GM19324 (cell line): ENCODE measurements at regions not wholly inside any gene's neighbourhood (a gene's known extent, or its start where the extent isn't known, plus 50 kb on each side); places are given as distances from the start of the nearest gene placed in this dataset.
A peak's percentile ranks its signal among the peaks of the same experiment; 100 is the strongest.
"Not testable (repeated sequence)": the region's sequence is repeated elsewhere in the genome, so short reads cannot be mapped to it uniquely, and the experiment has no call there.

Experiments used
- ATAC-seq: cut with Tn5 transposase; IDR thresholded peaks from one replicate; pipeline ENCODE4 v1.9.1; 2021; ENCODE audit warnings: mild to moderate bottlenecking, moderate library complexity; ENCODE audit not compliant: unreplicated experiment, low FRiP score

GRCh38 chr10:108592956-108593355 lies 1330.4 kb downstream of the XPNPEP1 start:
- no peak for ATAC-seq

GRCh38 chr10:108591417-108591816 lies 1331.9 kb downstream of the XPNPEP1 start:
- no peak for ATAC-seq

- ATAC-seq, result no peak
Observed at GRCh38 chr10:108586424-108586823, 1336.9 kb downstream of the XPNPEP1 start.

- ATAC-seq, result no peak
Observed at GRCh38 chr10:108583877-108584276, 1339.4 kb downstream of the XPNPEP1 start.

GRCh38 chr10:108582888-108583287 lies 1340.4 kb downstream of the XPNPEP1 start:
- no peak for ATAC-seq

- no peak for ATAC-seq
Observed at GRCh38 chr10:108582387-108582786, 1340.9 kb downstream of the XPNPEP1 start.

GRCh38 chr10:108578258-108578657 lies 1345.1 kb downstream of the XPNPEP1 start:
- ATAC-seq, result no peak

GRCh38 chr10:108574233-108574632 lies 1349.1 kb downstream of the XPNPEP1 start:
- ATAC-seq, result no peak

- ATAC-seq, result no peak
Observed at GRCh38 chr10:108568824-108569223, 1354.5 kb downstream of the XPNPEP1 start.

- ATAC-seq, result peak; percentile 46
Observed at GRCh38 chr10:108567899-108568752, 1355.2 kb downstream of the XPNPEP1 start.

- no peak for ATAC-seq
Observed at GRCh38 chr10:108566316-108567107, 1356.8 kb downstream of the XPNPEP1 start.

GRCh38 chr10:108562105-108562504 lies 1361.2 kb downstream of the XPNPEP1 start:
- ATAC-seq, result no peak

- no peak for ATAC-seq
Observed at GRCh38 chr10:108561649-108562048, 1361.7 kb downstream of the XPNPEP1 start.

- no peak for ATAC-seq
Observed at GRCh38 chr10:108560488-108560887, 1362.8 kb downstream of the XPNPEP1 start.

- ATAC-seq, result no peak
Observed at GRCh38 chr10:108556186-108556585, 1367.1 kb downstream of the XPNPEP1 start.

- ATAC-seq, result peak; percentile 69
Observed at GRCh38 chr10:108545921-108546320, 1377.4 kb downstream of the XPNPEP1 start.

- peak; percentile 74 for ATAC-seq
Observed at GRCh38 chr10:108544500-108545120, 1378.7 kb downstream of the XPNPEP1 start.

- not testable (repeated sequence) for ATAC-seq
Observed at GRCh38 chr10:108533551-108533950, 1369.0 kb upstream of the SORCS1 start.

- ATAC-seq, result no peak
Observed at GRCh38 chr10:108523016-108523800, 1358.7 kb upstream of the SORCS1 start.

- ATAC-seq, result no peak
Observed at GRCh38 chr10:108521827-108522492, 1357.5 kb upstream of the SORCS1 start.
